HepG2 (cell line): ENCODE measurements at regions not wholly inside any gene's neighbourhood (a gene's known extent, or its start where the extent isn't known, plus 50 kb on each side); places are given as distances from the start of the nearest gene placed in this dataset.

ENCODE experiments used
- ATAC-seq: fragments of 200-7000 bp; cut with Tn5 transposase; 3 replicates; pipeline ENCODE4 v1.9.1; 2020; ENCODE audit warnings: mild to moderate bottlenecking, moderate library complexity
- BruUV-seq: library from RNA; stranded (reverse); fragments of 400-500 nt; replicated peaks from 2 replicates; lab custom pipeline; 2021; lab: Mats Ljungman, UMichigan
- CTCF ChIA-PET: fragments of 300-600 bp; formaldehyde crosslinking; extraction: SDS; loops from one replicate; lab custom pipeline; 2021; ENCODE audit warnings: low total read pairs, inconsistent platforms, low intra/inter-chr PET ratio; lab: Yijun Ruan, JAX
- POLR2A ChIA-PET: fragments of 350-600 bp; sonication (Branson Sonifier 250); formaldehyde crosslinking; loops from one replicate; lab custom pipeline; 2020; ENCODE audit warnings: antibody characterized with exemption, inconsistent platforms; lab: Yijun Ruan, JAX
- DNase-seq: peaks from one replicate; pipeline ENCODE4 v3.0.0-alpha.2; 2015; ENCODE audit warnings: low spot score
- FAIRE-seq: peaks from 3 replicates; lab custom pipeline; 2011; peaks lifted over from hg19 to GRCh38; lab: Jason Lieb, UNC
- H2AFZ ChIP-seq: one replicate; pipeline ENCODE4 v1.6.1; 2011; ENCODE audit warnings: low read length, inconsistent platforms
- H3K27ac ChIP-seq: fragments of 300-600 bp; 3 replicates; pipeline ENCODE4 v1.8.0; 2011; ENCODE audit warnings: mixed run types, mild to moderate bottlenecking, mixed read lengths, low read length, inconsistent platforms; ENCODE audit not compliant: insufficient read depth; ENCODE audit errors: extremely low read length
- H3K27me3 ChIP-seq, 2 experiments: fragments of 200-600 bp in 1 of 2; 2 replicates in 1 of 2; 3 replicates in 1 of 2; pipeline versions ENCODE4 v1.6.0 to v1.8.0; 2011; ENCODE audit warnings: low read length in 2 of 2, mild to moderate bottlenecking in 2 of 2, moderate library complexity in 2 of 2, inconsistent platforms in 1 of 2; ENCODE audit not compliant: insufficient read depth in 2 of 2, control insufficient read depth in 1 of 2
- H3K36me3 ChIP-seq, 2 experiments: fragments of 200-600 bp in 1 of 2; replicated peaks in 1 of 2; 2 replicates in 1 of 2; 3 replicates in 1 of 2; pipeline versions ENCODE4 v1.5.1 to v1.8.0; 2011; ENCODE audit warnings: low read length in 2 of 2, inconsistent platforms in 1 of 2; ENCODE audit not compliant: insufficient read depth in 2 of 2, control insufficient read depth in 1 of 2
- H3K4me1 ChIP-seq: 2 replicates; pipeline ENCODE4 v1.5.1; 2012; ENCODE audit warnings: low read length, inconsistent platforms; ENCODE audit not compliant: insufficient read depth
- H3K4me2 ChIP-seq: 2 replicates; pipeline ENCODE4 v1.6.0; 2011; ENCODE audit warnings: low read depth, low read length, inconsistent platforms
- H3K4me3 ChIP-seq, 3 experiments: fragments of 200-600 bp in 1 of 3; sonication (generic), shearing (Covaris generic) in 1 of 3; replicated peaks in 1 of 3; 2 replicates each; pipeline ENCODE4 v1.5.1; 2011 to 2016; ENCODE audit warnings: low read length in 3 of 3, inconsistent platforms in 2 of 3, low read depth in 2 of 3, mild to moderate bottlenecking in 2 of 3, control low read depth in 1 of 3, mixed read lengths in 1 of 3; ENCODE audit not compliant: insufficient read depth in 1 of 3
- H3K79me2 ChIP-seq: one replicate; pipeline ENCODE4 v1.6.1; 2011; ENCODE audit warnings: low read length, inconsistent platforms; ENCODE audit not compliant: insufficient read depth
- H3K9ac ChIP-seq: 2 replicates; pipeline ENCODE4 v1.6.0; 2011; ENCODE audit warnings: mild to moderate bottlenecking, low read depth, low read length, inconsistent platforms; ENCODE audit not compliant: insufficient read depth
- H3K9me3 ChIP-seq: 2 replicates; pipeline ENCODE4 v1.5.1; 2012; ENCODE audit warnings: mild to moderate bottlenecking, low read length
- H4K20me1 ChIP-seq: 2 replicates; pipeline ENCODE4 v1.6.0; 2011; ENCODE audit warnings: inconsistent platforms, mild to moderate bottlenecking, low read length, moderate library complexity; ENCODE audit not compliant: insufficient read depth
- ARNTL ChIP-seq: sonication (generic); formaldehyde crosslinking; IDR thresholded peaks from 2 replicates; pipeline ENCODE4 v1.4.0; 2020; ENCODE audit warnings: mild to moderate bottlenecking, missing genetic modification reagents
- DMTF1 ChIP-seq: sonication (generic); formaldehyde crosslinking; IDR thresholded peaks from 2 replicates; pipeline ENCODE4 v1.4.0; 2020; ENCODE audit warnings: mild to moderate bottlenecking, missing genetic modification reagents
- RAD21 ChIP-seq: fragments of 450-650 bp; formaldehyde crosslinking; IDR thresholded peaks from 2 replicates; pipeline ENCODE4 v1.5.0; 2020; ENCODE audit warnings: mild to moderate bottlenecking
- RFX1 ChIP-seq: fragments of 450-650 bp; IDR thresholded peaks from 2 replicates; pipeline ENCODE4 v1.6.1; 2017
- SIX4 ChIP-seq: sonication (generic); formaldehyde crosslinking; IDR thresholded peaks from 2 replicates; pipeline ENCODE4 v1.4.0; 2020; ENCODE audit warnings: missing genetic modification reagents
- SSRP1 ChIP-seq: IDR thresholded peaks from 2 replicates; pipeline ENCODE4 v1.6.1; 2016; ENCODE audit warnings: control low read depth
- STAT5B ChIP-seq: sonication (generic); formaldehyde crosslinking; IDR thresholded peaks from 2 replicates; pipeline ENCODE4 v1.4.0; 2020; ENCODE audit warnings: missing genetic modification reagents
- ZIK1 ChIP-seq: sonication (generic); formaldehyde crosslinking; IDR thresholded peaks from 2 replicates; pipeline ENCODE4 v1.5.0; 2020; ENCODE audit warnings: mild to moderate bottlenecking, low read depth, missing genetic modification reagents, borderline replicate concordance
- ZNF296 ChIP-seq: sonication (generic); formaldehyde crosslinking; conservative IDR thresholded peaks from 2 replicates; pipeline ENCODE4 v1.5.0; 2020; ENCODE audit warnings: mild to moderate bottlenecking, missing genetic modification reagents
- ZNF33B ChIP-seq: sonication (generic); formaldehyde crosslinking; IDR thresholded peaks from 2 replicates; pipeline ENCODE4 v1.5.1; 2020; ENCODE audit warnings: mild to moderate bottlenecking, missing genetic modification reagents
- ZNF749 ChIP-seq: sonication (generic); formaldehyde crosslinking; IDR thresholded peaks from 2 replicates; pipeline ENCODE4 v1.8.0; 2022; ENCODE audit warnings: mild to moderate bottlenecking, missing genetic modification reagents, moderate library complexity, borderline replicate concordance
- WGBS: methylation state at CpG from one replicate; pipeline ENCODE4 v1.1.6; 2017; ENCODE audit warnings: low lambda C conversion rate; 5-methylcytosine and 5-hydroxymethylcytosine counted together
- in situ Hi-C: cut with HindIII; loops from 2 replicates; pipeline ENCODE4 v1.10.0; 2017; ENCODE audit warnings: low pct_unique_long_range_greater_than_20kb; ENCODE audit not compliant: extremely low pct_ligation_motif_present
- intact Hi-C: fragments of 100-400 bp; cut with micrococcal nuclease; formaldehyde crosslinking; loops from one replicate; pipeline ENCODE4 v1.10.0; 2022; ENCODE audit not compliant: unreplicated experiment

GRCh38 chr12:31785318-31785717 lies 56.5 kb upstream of the AMN1 start:
- Histone ChIP-seq H3K36me3 (no peaks in the 10 kb centered on the region), H2AFZ (no peak overlapping the region), H3K9me3 (no peaks in the 10 kb centered on the region), H4K20me1 (no peaks in the 10 kb centered on the region), H3K27me3 (no peaks in the 10 kb centered on the region), H3K9ac (no peak overlapping the region), H3K4me1 (0 out of 2 replicates have a peak, but pooled peaks cover under 1% of the 10 kb centered on the region), H3K4me3 (no peak overlapping the region), H3K4me2 (no peak overlapping the region), H3K27ac (no peak overlapping the region)
- intact Hi-C loops = no loop called here
- no peak for DNase-seq
- CTCF ChIA-PET = no interaction called here
- TF ChIP-seq STAT5B (CRISPR knock-in tag) = no peak
- no peak for TF ChIP-seq RFX1
- no peak for TF ChIP-seq ZIK1 (CRISPR knock-in tag)
- TF ChIP-seq RAD21 (CRISPR knock-in tag) = no peak
- TF ChIP-seq, all 625 proteins: peak for 0
- POLR2A ChIA-PET = no interaction called here
- ATAC-seq = no peak
- FAIRE-seq = no peak
- in situ Hi-C loops = no loop called here
- no TSS peak for BruUV-seq
- WGBS = 61% methylated on average over 2 of the region's 2 CpGs
- no peaks in the 10 kb centered on the region for H3K79me2 ChIP-seq

- BruUV-seq = no TSS peak
- Histone ChIP-seq H3K9me3 (no peaks in the 10 kb centered on the region), H3K4me1 (0 out of 2 replicates have a peak, but pooled peaks cover 5% of the 10 kb centered on the region), H4K20me1 (no peaks in the 10 kb centered on the region), H3K4me2 (no peak overlapping the region), H2AFZ (no peak overlapping the region), H3K27me3 (no peaks in the 10 kb centered on the region), H3K79me2 (no peaks in the 10 kb centered on the region), H3K36me3 (no peaks in the 10 kb centered on the region), H3K9ac (no peak overlapping the region), H3K4me3 (no peak overlapping the region), H3K27ac (no peak overlapping the region)
- no peak for TF ChIP-seq SIX4 (CRISPR knock-in tag)
- no peak for TF ChIP-seq ZNF296 (CRISPR knock-in tag)
- TF ChIP-seq ARNTL = no peak
- TF ChIP-seq DMTF1 (CRISPR knock-in tag) = no peak
- no peak for TF ChIP-seq ZNF749 (CRISPR knock-in tag)
- no peak for TF ChIP-seq SSRP1
- no peak for TF ChIP-seq ZNF33B
- ATAC-seq (no peak), FAIRE-seq (no peak), DNase-seq (no peak)
- intact Hi-C loops = no loop called here
- CTCF ChIA-PET = no interaction called here
- 42% methylated on average over 3 of the region's 3 CpGs for WGBS
- POLR2A ChIA-PET = interaction anchor here (1.7 kb wide), 1 partner anchor 11 kb away, joined by 5 read pairs; no protein-coding TSS in a partner anchor
- in situ Hi-C loops = no loop called here
Measured at GRCh38 chr12:31783996-31784645, 55.3 kb upstream of the AMN1 start.
